Islet precursor cell (in vitro differentiated cells): ENCODE measurements at regions not wholly inside any gene's neighbourhood (a gene's known extent, or its start where the extent isn't known, plus 50 kb on each side); places are given as distances from the start of the nearest gene placed in this dataset.
"Not testable (repeated sequence)": the region's sequence is repeated elsewhere in the genome, so short reads cannot be mapped to it uniquely, and the experiment has no call there.

ENCODE experiments used
- DNase-seq: peaks from one replicate; pipeline ENCODE4 v3.0.0-alpha.2; 2018

- no peak for DNase-seq
These were observed 227.9 kb upstream of the PITX2 start for GRCh38 chr4:110850461-110851442.

GRCh38 chr4:110851989-110852388 is 229.1 kb upstream of the PITX2 start:
- DNase-seq, result no peak

GRCh38 chr4:110852793-110853192 is 229.9 kb upstream of the PITX2 start:
- DNase-seq, result no peak

- DNase-seq, result no peak
These were observed 230.4 kb upstream of the PITX2 start for GRCh38 chr4:110853242-110853641.

- DNase-seq, result no peak
These were observed 231.3 kb upstream of the PITX2 start for GRCh38 chr4:110854021-110854678.

- no peak for DNase-seq
These were observed 237.2 kb upstream of the PITX2 start for GRCh38 chr4:110860125-110860524.

- DNase-seq, result no peak
These were observed 238.0 kb upstream of the PITX2 start for GRCh38 chr4:110860901-110861300.

- DNase-seq, result no peak
These were observed 242.9 kb upstream of the PITX2 start for GRCh38 chr4:110865611-110866259.

GRCh38 chr4:110867251-110867960 is 244.5 kb upstream of the PITX2 start:
- no peak for DNase-seq

GRCh38 chr4:110867981-110868720 is 245.3 kb upstream of the PITX2 start:
- DNase-seq, result no peak

GRCh38 chr4:110869114-110869513 is 246.2 kb upstream of the PITX2 start:
- no peak for DNase-seq

GRCh38 chr4:110869862-110870572 is 247.1 kb upstream of the PITX2 start:
- DNase-seq, result no peak

- not testable (repeated sequence) for DNase-seq
These were observed 253.3 kb upstream of the PITX2 start for GRCh38 chr4:110876214-110876613.

GRCh38 chr4:110876866-110877265 is 254.0 kb upstream of the PITX2 start:
- DNase-seq, result no peak

- DNase-seq, result no peak
These were observed 255.0 kb upstream of the PITX2 start for GRCh38 chr4:110877778-110878370.

GRCh38 chr4:110878413-110878812 is 255.5 kb upstream of the PITX2 start:
- no peak for DNase-seq

- no peak for DNase-seq
These were observed 256.1 kb upstream of the PITX2 start for GRCh38 chr4:110878956-110879355.

GRCh38 chr4:110886270-110886669 is 263.4 kb upstream of the PITX2 start:
- DNase-seq, result no peak

GRCh38 chr4:110886856-110887255 is 264.0 kb upstream of the PITX2 start:
- DNase-seq, result no peak

GRCh38 chr4:110897784-110898183 is 274.9 kb upstream of the PITX2 start:
- no peak for DNase-seq

GRCh38 chr4:110898290-110898689 is 275.4 kb upstream of the PITX2 start:
- no peak for DNase-seq
